Keratinocyte (primary cell): ENCODE measurements at regions not wholly inside any gene's neighbourhood (a gene's known extent, or its start where the extent isn't known, plus 50 kb on each side); places are given as distances from the start of the nearest gene placed in this dataset.

Experiments
- DNase-seq: peaks from one replicate; pipeline ENCODE4 v3.0.0-alpha.2; 2011; ENCODE audit warnings: low read depth, missing footprints, low spot score
- FAIRE-seq: peaks from 2 replicates; lab custom pipeline; 2011; peaks lifted over from hg19 to GRCh38; lab: Jason Lieb, UNC
- H2AFZ ChIP-seq: 2 replicates; pipeline ENCODE4 v1.6.0; 2012; ENCODE audit warnings: low read length, control low read depth, inconsistent platforms; ENCODE audit not compliant: control insufficient read depth
- H3K27ac ChIP-seq: 2 replicates; pipeline ENCODE4 v1.5.1; 2011; ENCODE audit warnings: low read length; ENCODE audit not compliant: control insufficient read depth, insufficient read depth
- H3K27me3 ChIP-seq: 3 replicates; pipeline ENCODE4 v1.6.0; 2011; ENCODE audit warnings: low read length; ENCODE audit not compliant: control insufficient read depth, insufficient read depth; ENCODE audit errors: extremely low read depth
- H3K36me3 ChIP-seq, 2 experiments: 2 replicates in 1 of 2; 3 replicates in 1 of 2; pipeline ENCODE4 v1.5.1; 2011; ENCODE audit warnings: low read length in 2 of 2, mild to moderate bottlenecking in 1 of 2; ENCODE audit not compliant: control insufficient read depth in 2 of 2, insufficient read depth in 2 of 2; ENCODE audit errors: extremely low read depth in 1 of 2
- H3K4me1 ChIP-seq: 3 replicates; pipeline ENCODE4 v1.5.1; 2011; ENCODE audit warnings: low read length; ENCODE audit not compliant: control insufficient read depth, insufficient read depth; ENCODE audit errors: extremely low read depth
- H3K4me2 ChIP-seq: 3 replicates; pipeline ENCODE4 v1.6.0; 2011; ENCODE audit warnings: low read depth, low read length; ENCODE audit not compliant: control insufficient read depth, insufficient read depth; ENCODE audit errors: extremely low read depth
- H3K4me3 ChIP-seq, 3 experiments: fragments of 200-600 bp in 1 of 3; sonication (generic) in 1 of 3; 2 replicates in 2 of 3; 3 replicates in 1 of 3; pipeline ENCODE4 v1.5.1; 2011 to 2016; ENCODE audit warnings: low read length in 3 of 3, mild to moderate bottlenecking in 3 of 3, control low read depth in 2 of 3, inconsistent platforms in 1 of 3, low read depth in 1 of 3, mixed read lengths in 1 of 3, mixed run types in 1 of 3, moderate library complexity in 1 of 3; ENCODE audit not compliant: control insufficient read depth in 2 of 3, insufficient read depth in 2 of 3; ENCODE audit errors: extremely low read depth in 1 of 3
- H3K79me2 ChIP-seq: 2 replicates; pipeline ENCODE4 v1.6.0; 2012; ENCODE audit warnings: low read length; ENCODE audit not compliant: control insufficient read depth, insufficient read depth
- H3K9ac ChIP-seq: 3 replicates; pipeline ENCODE4 v1.6.0; 2011; ENCODE audit warnings: low read length; ENCODE audit not compliant: control insufficient read depth, insufficient read depth; ENCODE audit errors: extremely low read depth
- H3K9me1 ChIP-seq: 3 replicates; pipeline ENCODE4 v1.6.0; 2011; ENCODE audit warnings: low read length; ENCODE audit not compliant: control insufficient read depth, insufficient read depth; ENCODE audit errors: extremely low read depth
- H3K9me3 ChIP-seq: 2 replicates; pipeline ENCODE4 v1.5.1; 2012; ENCODE audit warnings: low read depth, low read length; ENCODE audit not compliant: control insufficient read depth
- H4K20me1 ChIP-seq: 3 replicates; pipeline ENCODE4 v1.6.0; 2011; ENCODE audit warnings: low read length; ENCODE audit not compliant: control insufficient read depth, insufficient read depth; ENCODE audit errors: extremely low read depth
- EZH2 ChIP-seq: IDR thresholded peaks from one replicate; pipeline ENCODE4 v1.6.1; 2012; ENCODE audit warnings: inconsistent platforms, mild to moderate bottlenecking, low read length, moderate library complexity
- dilution Hi-C: fragments of 300-500 bp; cut with MboI; formaldehyde crosslinking; loops from one replicate; pipeline ENCODE4 v1.7.0; 2020; ENCODE audit warnings: low sequenced_read_pairs; ENCODE audit not compliant: extremely low pct_ligation_motif_present
- TF ChIP-seq, protein P1 (sequence below), 3 experiments: IDR thresholded peaks in 1 of 3; conservative IDR thresholded peaks in 1 of 3; optimal IDR thresholded peaks in 1 of 3; 2 replicates in 2 of 3; 3 replicates in 1 of 3; pipeline versions ENCODE3 to v1.5.1; 2011; ENCODE audit warnings: low read length in 3 of 3, mild to moderate bottlenecking in 3 of 3, moderate library complexity in 2 of 3, control low read depth in 1 of 3, inconsistent platforms in 1 of 3; ENCODE audit not compliant: insufficient read depth in 2 of 3; ENCODE audit errors: extremely low read depth in 1 of 3

DNA sequence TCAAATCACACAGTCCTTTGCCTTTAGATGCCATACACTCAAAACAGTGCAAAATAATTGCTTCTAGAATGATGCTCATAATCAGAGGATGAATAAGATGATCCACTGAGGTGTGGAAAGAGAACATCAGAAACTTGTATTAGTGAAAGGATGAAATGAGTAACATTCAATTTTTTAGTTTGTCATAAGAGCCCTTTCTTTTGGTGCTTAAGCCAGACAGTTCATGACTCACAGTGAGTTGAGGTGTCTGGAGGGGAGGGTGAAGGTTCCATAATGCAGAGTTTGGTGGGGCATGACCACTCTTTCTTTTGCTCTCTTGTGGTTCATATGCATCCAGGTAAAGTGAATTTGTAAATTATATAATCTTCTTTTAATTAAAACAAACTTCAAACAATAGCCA lies 415.0 kb upstream of the CELF4 start:
- Histone ChIP-seq H3K9me3 (no peaks in the 10 kb centered on the region), H3K27me3 (no peaks in the 10 kb centered on the region), H3K4me1 (no peaks in the 10 kb centered on the region), H3K4me3 (no peak overlapping the region), H3K9ac (no peak overlapping the region), H4K20me1 (no peaks in the 10 kb centered on the region), H3K36me3 (no peaks in the 10 kb centered on the region), H3K27ac (no peak overlapping the region), H2AFZ (no peak overlapping the region), H3K4me2 (no peak overlapping the region), H3K79me2 (no peaks in the 10 kb centered on the region), H3K9me1 (no peaks in the 10 kb centered on the region)
- TF ChIP-seq, protein P1, sequence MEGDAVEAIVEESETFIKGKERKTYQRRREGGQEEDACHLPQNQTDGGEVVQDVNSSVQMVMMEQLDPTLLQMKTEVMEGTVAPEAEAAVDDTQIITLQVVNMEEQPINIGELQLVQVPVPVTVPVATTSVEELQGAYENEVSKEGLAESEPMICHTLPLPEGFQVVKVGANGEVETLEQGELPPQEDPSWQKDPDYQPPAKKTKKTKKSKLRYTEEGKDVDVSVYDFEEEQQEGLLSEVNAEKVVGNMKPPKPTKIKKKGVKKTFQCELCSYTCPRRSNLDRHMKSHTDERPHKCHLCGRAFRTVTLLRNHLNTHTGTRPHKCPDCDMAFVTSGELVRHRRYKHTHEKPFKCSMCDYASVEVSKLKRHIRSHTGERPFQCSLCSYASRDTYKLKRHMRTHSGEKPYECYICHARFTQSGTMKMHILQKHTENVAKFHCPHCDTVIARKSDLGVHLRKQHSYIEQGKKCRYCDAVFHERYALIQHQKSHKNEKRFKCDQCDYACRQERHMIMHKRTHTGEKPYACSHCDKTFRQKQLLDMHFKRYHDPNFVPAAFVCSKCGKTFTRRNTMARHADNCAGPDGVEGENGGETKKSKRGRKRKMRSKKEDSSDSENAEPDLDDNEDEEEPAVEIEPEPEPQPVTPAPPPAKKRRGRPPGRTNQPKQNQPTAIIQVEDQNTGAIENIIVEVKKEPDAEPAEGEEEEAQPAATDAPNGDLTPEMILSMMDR (optimal IDR thresholded peaks at IDR 0.05 in 1 of 3, IDR thresholded peaks at IDR 0.05 in 1 of 3, conservative IDR thresholded peaks at IDR 0.05 in 1 of 3; ENCODE audit: extremely low read depth in 1 of 3, insufficient read depth in 2 of 3, low read length in 3 of 3), result no peak
- TF ChIP-seq EZH2, result no peak
- dilution Hi-C loops, result no loop called here
- DNase-seq, result no peak
- no peak for FAIRE-seq

DNA sequence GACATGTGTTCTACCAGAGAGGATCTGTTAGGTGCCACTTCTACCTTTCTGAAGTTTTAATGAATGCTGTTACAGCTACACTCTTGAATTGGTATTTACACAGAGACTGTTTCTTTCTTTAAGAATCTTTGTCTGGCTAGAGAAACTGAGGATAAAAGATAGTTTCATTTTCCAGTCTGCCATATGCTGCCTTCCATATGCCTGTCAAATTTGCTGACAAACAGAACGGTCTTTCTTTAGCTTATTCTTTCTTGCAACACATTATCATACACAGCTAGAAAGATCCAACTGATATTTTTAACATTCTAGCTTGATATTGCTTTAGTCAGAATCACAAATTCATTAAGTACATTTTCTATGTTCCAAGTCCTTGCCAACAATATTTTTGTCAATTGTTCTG lies 409.8 kb upstream of the CELF4 start:
- H3K9me1 ChIP-seq, result no peaks in the 10 kb centered on the region
- H3K9me3 ChIP-seq, result no peaks in the 10 kb centered on the region
- no peaks in the 10 kb centered on the region for H3K27me3 ChIP-seq
- H3K36me3 ChIP-seq, result no peaks in the 10 kb centered on the region
- FAIRE-seq (no peak), DNase-seq (no peak)
- TF ChIP-seq EZH2, result no peak
- TF ChIP-seq, protein P1 (optimal IDR thresholded peaks at IDR 0.05 in 1 of 3, IDR thresholded peaks at IDR 0.05 in 1 of 3, conservative IDR thresholded peaks at IDR 0.05 in 1 of 3; ENCODE audit: extremely low read depth in 1 of 3, insufficient read depth in 2 of 3, low read length in 3 of 3), result no peak
- dilution Hi-C loops, result no loop called here
- no peak overlapping the region for H2AFZ ChIP-seq
- no peak overlapping the region for H3K9ac ChIP-seq
- H3K4me2 ChIP-seq, result no peak overlapping the region
- no peak overlapping the region for H3K27ac ChIP-seq
- no peaks in the 10 kb centered on the region for H3K4me1 ChIP-seq
- H3K4me3 ChIP-seq, result no peak overlapping the region
- H3K79me2 ChIP-seq, result no peaks in the 10 kb centered on the region
- no peaks in the 10 kb centered on the region for H4K20me1 ChIP-seq
